WTC11 (cell line): ENCODE measurements at regions not wholly inside any gene's neighbourhood (a gene's known extent, or its start where the extent isn't known, plus 50 kb on each side); places are given as distances from the start of the nearest gene placed in this dataset.

Experiments
- ATAC-seq: fragments of 200-7000 bp; cut with Tn5 transposase; 2 replicates; pipeline ENCODE4 v1.10.0; 2021; ENCODE audit warnings: mild to moderate bottlenecking, moderate library complexity
- CTCF ChIA-PET: fragments of 300-600 bp; sonication (Branson Sonifier 250); formaldehyde crosslinking; loops from one replicate; lab custom pipeline; 2021; ENCODE audit warnings: antibody characterized with exemption; lab: Charles Lee
- POLR2A ChIA-PET: fragments of 350-600 bp; sonication (Branson Sonifier 250); formaldehyde crosslinking; loops from one replicate; lab custom pipeline; 2021; ENCODE audit warnings: antibody characterized with exemption; lab: Charles Lee
- DNase-seq: peaks from one replicate; pipeline ENCODE4 v3.0.0; 2021; ENCODE audit warnings: low spot score
- H3K27ac Mint-ChIP-seq: 2 replicates; pipeline ENCODE4 v1.8.0; 2021; ENCODE audit warnings: mixed read lengths
- H3K27me3 Mint-ChIP-seq: 2 replicates; pipeline ENCODE4 v1.8.0; 2021; ENCODE audit warnings: low read depth, mild to moderate bottlenecking, moderate library complexity, mixed read lengths
- H3K36me3 Mint-ChIP-seq: 2 replicates; pipeline ENCODE4 v1.8.0; 2021; ENCODE audit warnings: mixed read lengths
- H3K4me1 Mint-ChIP-seq: 2 replicates; pipeline ENCODE4 v1.8.0; 2022; ENCODE audit warnings: mixed read lengths
- H3K4me3 Mint-ChIP-seq: 2 replicates; pipeline ENCODE4 v1.8.0; 2021; ENCODE audit warnings: mild to moderate bottlenecking, moderate library complexity, mixed read lengths
- H3K9me3 Mint-ChIP-seq: 2 replicates; pipeline ENCODE4 v1.8.0; 2021; ENCODE audit warnings: mixed read lengths
- JUN ChIP-seq: sonication (generic); formaldehyde crosslinking; IDR thresholded peaks from 2 replicates; pipeline ENCODE4 v1.8.0; 2023; ENCODE audit warnings: mild to moderate bottlenecking, missing genetic modification reagents
- SMAD4 ChIP-seq: sonication (generic); formaldehyde crosslinking; IDR thresholded peaks from 2 replicates; pipeline ENCODE4 v1.8.0; 2022; ENCODE audit warnings: mild to moderate bottlenecking, missing genetic modification reagents
- TEAD1 ChIP-seq: sonication (generic); formaldehyde crosslinking; IDR thresholded peaks from 2 replicates; pipeline ENCODE4 v1.8.0; 2022; ENCODE audit warnings: mild to moderate bottlenecking, missing genetic modification reagents
- ZNF671 ChIP-seq: fragments of 250-450 bp; sonication (Bioruptor Pico); IDR thresholded peaks from 2 replicates; pipeline ENCODE4 v1.8.0; 2021; ENCODE audit warnings: mild to moderate bottlenecking
- TF ChIP-seq, protein P1 (sequence below): sonication (generic); formaldehyde crosslinking; IDR thresholded peaks from 2 replicates; pipeline ENCODE4 v1.8.0; 2023; ENCODE audit warnings: mild to moderate bottlenecking, missing genetic modification reagents
- TF ChIP-seq, protein P2 (sequence below): sonication (generic); formaldehyde crosslinking; IDR thresholded peaks from 2 replicates; pipeline ENCODE4 v1.8.0; 2022; ENCODE audit warnings: missing genetic modification reagents
- TF ChIP-seq, protein P3 (sequence below): sonication (generic); formaldehyde crosslinking; IDR thresholded peaks from 2 replicates; pipeline ENCODE4 v1.8.1; 2022; ENCODE audit warnings: missing genetic modification reagents, borderline replicate concordance
- TF ChIP-seq, protein P4 (sequence below): sonication (generic); formaldehyde crosslinking; IDR thresholded peaks from 2 replicates; pipeline ENCODE4 v1.8.0; 2023; ENCODE audit warnings: missing genetic modification reagents, mild to moderate bottlenecking, borderline replicate concordance
- TF ChIP-seq, protein P5 (sequence below): sonication (generic); formaldehyde crosslinking; IDR thresholded peaks from 2 replicates; pipeline ENCODE4 v1.8.1; 2022; ENCODE audit warnings: low read depth, mild to moderate bottlenecking, moderate library complexity, missing genetic modification reagents, borderline replicate concordance
- TF ChIP-seq, protein P6 (sequence below): sonication (generic); formaldehyde crosslinking; IDR thresholded peaks from 2 replicates; pipeline ENCODE4 v1.8.1; 2023; ENCODE audit warnings: mild to moderate bottlenecking, missing genetic modification reagents, borderline replicate concordance
- TF ChIP-seq, protein P7 (sequence below): fragments of 250-450 bp; sonication (Bioruptor Pico); IDR thresholded peaks from 2 replicates; pipeline ENCODE4 v1.9.0; 2021; ENCODE audit warnings: mild to moderate bottlenecking
- TF ChIP-seq, protein P8 (sequence below): sonication (generic); formaldehyde crosslinking; IDR thresholded peaks from 2 replicates; pipeline ENCODE4 v1.8.0; 2023; ENCODE audit warnings: missing genetic modification reagents

DNA sequence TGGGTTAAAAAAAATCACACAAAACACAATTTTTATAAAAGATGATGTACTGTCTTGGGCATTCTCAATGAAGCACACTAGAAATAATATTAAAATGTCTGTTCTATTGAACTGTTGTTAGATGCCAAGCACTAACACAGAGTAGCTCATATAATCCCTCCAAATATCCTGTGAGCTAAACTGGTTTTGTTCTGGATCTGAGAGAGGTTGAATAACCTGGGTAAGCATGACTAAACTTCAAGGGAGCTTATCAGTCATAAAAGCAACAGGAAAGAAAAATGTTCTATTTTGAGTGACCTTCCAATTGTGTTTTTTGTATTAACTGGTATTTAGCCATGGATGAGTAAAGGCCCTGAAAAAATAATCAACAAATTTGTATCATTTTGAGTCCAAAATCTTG is 175.3 kb downstream of the SMC2 start (continued):
- TF ChIP-seq JUN (CRISPR knock-in tag) (no peak), TEAD1 (CRISPR knock-in tag) (no peak), SMAD4 (CRISPR knock-in tag) (no peak)
- TF ChIP-seq, protein P1, sequence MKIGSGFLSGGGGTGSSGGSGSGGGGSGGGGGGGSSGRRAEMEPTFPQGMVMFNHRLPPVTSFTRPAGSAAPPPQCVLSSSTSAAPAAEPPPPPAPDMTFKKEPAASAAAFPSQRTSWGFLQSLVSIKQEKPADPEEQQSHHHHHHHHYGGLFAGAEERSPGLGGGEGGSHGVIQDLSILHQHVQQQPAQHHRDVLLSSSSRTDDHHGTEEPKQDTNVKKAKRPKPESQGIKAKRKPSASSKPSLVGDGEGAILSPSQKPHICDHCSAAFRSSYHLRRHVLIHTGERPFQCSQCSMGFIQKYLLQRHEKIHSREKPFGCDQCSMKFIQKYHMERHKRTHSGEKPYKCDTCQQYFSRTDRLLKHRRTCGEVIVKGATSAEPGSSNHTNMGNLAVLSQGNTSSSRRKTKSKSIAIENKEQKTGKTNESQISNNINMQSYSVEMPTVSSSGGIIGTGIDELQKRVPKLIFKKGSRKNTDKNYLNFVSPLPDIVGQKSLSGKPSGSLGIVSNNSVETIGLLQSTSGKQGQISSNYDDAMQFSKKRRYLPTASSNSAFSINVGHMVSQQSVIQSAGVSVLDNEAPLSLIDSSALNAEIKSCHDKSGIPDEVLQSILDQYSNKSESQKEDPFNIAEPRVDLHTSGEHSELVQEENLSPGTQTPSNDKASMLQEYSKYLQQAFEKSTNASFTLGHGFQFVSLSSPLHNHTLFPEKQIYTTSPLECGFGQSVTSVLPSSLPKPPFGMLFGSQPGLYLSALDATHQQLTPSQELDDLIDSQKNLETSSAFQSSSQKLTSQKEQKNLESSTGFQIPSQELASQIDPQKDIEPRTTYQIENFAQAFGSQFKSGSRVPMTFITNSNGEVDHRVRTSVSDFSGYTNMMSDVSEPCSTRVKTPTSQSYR, result no peak
- TF ChIP-seq, protein P2, sequence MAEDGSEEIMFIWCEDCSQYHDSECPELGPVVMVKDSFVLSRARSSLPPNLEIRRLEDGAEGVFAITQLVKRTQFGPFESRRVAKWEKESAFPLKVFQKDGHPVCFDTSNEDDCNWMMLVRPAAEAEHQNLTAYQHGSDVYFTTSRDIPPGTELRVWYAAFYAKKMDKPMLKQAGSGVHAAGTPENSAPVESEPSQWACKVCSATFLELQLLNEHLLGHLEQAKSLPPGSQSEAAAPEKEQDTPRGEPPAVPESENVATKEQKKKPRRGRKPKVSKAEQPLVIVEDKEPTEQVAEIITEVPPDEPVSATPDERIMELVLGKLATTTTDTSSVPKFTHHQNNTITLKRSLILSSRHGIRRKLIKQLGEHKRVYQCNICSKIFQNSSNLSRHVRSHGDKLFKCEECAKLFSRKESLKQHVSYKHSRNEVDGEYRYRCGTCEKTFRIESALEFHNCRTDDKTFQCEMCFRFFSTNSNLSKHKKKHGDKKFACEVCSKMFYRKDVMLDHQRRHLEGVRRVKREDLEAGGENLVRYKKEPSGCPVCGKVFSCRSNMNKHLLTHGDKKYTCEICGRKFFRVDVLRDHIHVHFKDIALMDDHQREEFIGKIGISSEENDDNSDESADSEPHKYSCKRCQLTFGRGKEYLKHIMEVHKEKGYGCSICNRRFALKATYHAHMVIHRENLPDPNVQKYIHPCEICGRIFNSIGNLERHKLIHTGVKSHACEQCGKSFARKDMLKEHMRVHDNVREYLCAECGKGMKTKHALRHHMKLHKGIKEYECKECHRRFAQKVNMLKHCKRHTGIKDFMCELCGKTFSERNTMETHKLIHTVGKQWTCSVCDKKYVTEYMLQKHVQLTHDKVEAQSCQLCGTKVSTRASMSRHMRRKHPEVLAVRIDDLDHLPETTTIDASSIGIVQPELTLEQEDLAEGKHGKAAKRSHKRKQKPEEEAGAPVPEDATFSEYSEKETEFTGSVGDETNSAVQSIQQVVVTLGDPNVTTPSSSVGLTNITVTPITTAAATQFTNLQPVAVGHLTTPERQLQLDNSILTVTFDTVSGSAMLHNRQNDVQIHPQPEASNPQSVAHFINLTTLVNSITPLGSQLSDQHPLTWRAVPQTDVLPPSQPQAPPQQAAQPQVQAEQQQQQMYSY (CRISPR knock-in tag), result no peak
- TF ChIP-seq, protein P3, sequence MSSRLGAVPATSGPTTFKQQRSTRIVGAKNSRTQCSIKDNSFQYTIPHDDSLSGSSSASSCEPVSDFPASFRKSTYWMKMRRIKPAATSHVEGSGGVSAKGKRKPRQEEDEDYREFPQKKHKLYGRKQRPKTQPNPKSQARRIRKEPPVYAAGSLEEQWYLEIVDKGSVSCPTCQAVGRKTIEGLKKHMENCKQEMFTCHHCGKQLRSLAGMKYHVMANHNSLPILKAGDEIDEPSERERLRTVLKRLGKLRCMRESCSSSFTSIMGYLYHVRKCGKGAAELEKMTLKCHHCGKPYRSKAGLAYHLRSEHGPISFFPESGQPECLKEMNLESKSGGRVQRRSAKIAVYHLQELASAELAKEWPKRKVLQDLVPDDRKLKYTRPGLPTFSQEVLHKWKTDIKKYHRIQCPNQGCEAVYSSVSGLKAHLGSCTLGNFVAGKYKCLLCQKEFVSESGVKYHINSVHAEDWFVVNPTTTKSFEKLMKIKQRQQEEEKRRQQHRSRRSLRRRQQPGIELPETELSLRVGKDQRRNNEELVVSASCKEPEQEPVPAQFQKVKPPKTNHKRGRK, result no peak
- TF ChIP-seq, protein P4, sequence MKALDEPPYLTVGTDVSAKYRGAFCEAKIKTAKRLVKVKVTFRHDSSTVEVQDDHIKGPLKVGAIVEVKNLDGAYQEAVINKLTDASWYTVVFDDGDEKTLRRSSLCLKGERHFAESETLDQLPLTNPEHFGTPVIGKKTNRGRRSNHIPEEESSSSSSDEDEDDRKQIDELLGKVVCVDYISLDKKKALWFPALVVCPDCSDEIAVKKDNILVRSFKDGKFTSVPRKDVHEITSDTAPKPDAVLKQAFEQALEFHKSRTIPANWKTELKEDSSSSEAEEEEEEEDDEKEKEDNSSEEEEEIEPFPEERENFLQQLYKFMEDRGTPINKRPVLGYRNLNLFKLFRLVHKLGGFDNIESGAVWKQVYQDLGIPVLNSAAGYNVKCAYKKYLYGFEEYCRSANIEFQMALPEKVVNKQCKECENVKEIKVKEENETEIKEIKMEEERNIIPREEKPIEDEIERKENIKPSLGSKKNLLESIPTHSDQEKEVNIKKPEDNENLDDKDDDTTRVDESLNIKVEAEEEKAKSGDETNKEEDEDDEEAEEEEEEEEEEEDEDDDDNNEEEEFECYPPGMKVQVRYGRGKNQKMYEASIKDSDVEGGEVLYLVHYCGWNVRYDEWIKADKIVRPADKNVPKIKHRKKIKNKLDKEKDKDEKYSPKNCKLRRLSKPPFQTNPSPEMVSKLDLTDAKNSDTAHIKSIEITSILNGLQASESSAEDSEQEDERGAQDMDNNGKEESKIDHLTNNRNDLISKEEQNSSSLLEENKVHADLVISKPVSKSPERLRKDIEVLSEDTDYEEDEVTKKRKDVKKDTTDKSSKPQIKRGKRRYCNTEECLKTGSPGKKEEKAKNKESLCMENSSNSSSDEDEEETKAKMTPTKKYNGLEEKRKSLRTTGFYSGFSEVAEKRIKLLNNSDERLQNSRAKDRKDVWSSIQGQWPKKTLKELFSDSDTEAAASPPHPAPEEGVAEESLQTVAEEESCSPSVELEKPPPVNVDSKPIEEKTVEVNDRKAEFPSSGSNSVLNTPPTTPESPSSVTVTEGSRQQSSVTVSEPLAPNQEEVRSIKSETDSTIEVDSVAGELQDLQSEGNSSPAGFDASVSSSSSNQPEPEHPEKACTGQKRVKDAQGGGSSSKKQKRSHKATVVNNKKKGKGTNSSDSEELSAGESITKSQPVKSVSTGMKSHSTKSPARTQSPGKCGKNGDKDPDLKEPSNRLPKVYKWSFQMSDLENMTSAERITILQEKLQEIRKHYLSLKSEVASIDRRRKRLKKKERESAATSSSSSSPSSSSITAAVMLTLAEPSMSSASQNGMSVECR (CRISPR knock-in tag), result no peak

DNA sequence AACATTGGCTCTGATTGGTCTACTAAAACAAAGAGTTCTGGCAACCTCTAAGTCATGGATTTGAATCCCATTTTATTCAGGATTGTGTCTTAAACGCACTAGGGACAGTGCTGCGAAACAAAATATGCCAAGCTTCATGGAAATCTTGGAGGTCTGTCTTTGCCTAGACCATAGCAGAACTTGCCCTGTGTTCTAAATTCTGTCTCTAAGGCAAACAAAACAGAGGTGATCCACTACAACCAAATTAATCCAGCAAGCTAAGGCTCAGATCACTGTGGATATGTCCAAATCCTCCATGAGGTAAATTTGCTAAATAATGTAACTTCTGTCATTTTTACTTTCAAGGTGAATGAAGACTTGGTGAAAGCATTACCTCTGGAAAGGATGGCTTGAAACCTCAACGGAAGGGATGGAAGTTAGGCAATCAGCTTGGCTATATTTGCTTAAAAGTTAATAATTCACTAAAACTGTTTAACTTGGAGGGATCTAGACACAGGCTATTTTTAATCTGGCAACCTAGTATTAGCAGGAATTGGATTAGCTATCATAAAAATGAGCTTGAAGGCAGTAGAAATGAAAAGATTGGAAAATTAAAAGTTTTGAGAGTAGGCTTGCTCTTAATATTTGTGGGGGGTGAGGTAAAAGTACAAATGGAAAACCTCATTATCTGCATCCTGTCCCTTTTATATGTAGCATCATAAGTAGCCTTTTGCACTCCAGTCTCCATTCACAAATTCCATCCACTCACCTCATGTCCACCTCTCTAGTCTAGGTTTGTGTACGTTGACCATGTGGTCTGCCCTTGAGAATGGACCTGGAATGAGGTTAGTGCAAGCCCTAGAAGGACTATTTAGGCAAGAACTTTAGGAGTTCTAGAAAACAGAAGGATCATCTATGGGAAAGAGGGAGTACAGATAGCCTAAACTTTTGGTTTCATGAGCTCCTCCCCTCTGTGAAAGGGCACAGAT is 176.2 kb downstream of the SMC2 start:
- no peak overlapping the region for H3K27ac Mint-ChIP-seq
- DNase-seq (no peak), ATAC-seq (no peak)
- no peaks in the 10 kb centered on the region for H3K27me3 Mint-ChIP-seq
- peaks cover 6% of the 10 kb centered on the region; the same call in 1 of the 2 replicates for H3K36me3 Mint-ChIP-seq
- H3K9me3 Mint-ChIP-seq, result peaks cover 28% of the 10 kb centered on the region
- no peak overlapping the region for H3K4me3 Mint-ChIP-seq
- CTCF ChIA-PET, result no interaction called here
- POLR2A ChIA-PET, result no interaction called here
- H3K4me1 Mint-ChIP-seq, result peaks cover 18% of the 10 kb centered on the region
- TF ChIP-seq, protein P5, sequence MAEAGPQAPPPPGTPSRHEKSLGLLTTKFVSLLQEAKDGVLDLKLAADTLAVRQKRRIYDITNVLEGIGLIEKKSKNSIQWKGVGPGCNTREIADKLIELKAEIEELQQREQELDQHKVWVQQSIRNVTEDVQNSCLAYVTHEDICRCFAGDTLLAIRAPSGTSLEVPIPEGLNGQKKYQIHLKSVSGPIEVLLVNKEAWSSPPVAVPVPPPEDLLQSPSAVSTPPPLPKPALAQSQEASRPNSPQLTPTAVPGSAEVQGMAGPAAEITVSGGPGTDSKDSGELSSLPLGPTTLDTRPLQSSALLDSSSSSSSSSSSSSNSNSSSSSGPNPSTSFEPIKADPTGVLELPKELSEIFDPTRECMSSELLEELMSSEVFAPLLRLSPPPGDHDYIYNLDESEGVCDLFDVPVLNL (CRISPR knock-in tag), result no peak
- no peak for TF ChIP-seq ZNF671 (CRISPR knock-in tag)
- TF ChIP-seq, protein P6, sequence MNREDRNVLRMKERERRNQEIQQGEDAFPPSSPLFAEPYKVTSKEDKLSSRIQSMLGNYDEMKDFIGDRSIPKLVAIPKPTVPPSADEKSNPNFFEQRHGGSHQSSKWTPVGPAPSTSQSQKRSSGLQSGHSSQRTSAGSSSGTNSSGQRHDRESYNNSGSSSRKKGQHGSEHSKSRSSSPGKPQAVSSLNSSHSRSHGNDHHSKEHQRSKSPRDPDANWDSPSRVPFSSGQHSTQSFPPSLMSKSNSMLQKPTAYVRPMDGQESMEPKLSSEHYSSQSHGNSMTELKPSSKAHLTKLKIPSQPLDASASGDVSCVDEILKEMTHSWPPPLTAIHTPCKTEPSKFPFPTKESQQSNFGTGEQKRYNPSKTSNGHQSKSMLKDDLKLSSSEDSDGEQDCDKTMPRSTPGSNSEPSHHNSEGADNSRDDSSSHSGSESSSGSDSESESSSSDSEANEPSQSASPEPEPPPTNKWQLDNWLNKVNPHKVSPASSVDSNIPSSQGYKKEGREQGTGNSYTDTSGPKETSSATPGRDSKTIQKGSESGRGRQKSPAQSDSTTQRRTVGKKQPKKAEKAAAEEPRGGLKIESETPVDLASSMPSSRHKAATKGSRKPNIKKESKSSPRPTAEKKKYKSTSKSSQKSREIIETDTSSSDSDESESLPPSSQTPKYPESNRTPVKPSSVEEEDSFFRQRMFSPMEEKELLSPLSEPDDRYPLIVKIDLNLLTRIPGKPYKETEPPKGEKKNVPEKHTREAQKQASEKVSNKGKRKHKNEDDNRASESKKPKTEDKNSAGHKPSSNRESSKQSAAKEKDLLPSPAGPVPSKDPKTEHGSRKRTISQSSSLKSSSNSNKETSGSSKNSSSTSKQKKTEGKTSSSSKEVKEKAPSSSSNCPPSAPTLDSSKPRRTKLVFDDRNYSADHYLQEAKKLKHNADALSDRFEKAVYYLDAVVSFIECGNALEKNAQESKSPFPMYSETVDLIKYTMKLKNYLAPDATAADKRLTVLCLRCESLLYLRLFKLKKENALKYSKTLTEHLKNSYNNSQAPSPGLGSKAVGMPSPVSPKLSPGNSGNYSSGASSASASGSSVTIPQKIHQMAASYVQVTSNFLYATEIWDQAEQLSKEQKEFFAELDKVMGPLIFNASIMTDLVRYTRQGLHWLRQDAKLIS (CRISPR knock-in tag), result no peak
- TF ChIP-seq, protein P7, sequence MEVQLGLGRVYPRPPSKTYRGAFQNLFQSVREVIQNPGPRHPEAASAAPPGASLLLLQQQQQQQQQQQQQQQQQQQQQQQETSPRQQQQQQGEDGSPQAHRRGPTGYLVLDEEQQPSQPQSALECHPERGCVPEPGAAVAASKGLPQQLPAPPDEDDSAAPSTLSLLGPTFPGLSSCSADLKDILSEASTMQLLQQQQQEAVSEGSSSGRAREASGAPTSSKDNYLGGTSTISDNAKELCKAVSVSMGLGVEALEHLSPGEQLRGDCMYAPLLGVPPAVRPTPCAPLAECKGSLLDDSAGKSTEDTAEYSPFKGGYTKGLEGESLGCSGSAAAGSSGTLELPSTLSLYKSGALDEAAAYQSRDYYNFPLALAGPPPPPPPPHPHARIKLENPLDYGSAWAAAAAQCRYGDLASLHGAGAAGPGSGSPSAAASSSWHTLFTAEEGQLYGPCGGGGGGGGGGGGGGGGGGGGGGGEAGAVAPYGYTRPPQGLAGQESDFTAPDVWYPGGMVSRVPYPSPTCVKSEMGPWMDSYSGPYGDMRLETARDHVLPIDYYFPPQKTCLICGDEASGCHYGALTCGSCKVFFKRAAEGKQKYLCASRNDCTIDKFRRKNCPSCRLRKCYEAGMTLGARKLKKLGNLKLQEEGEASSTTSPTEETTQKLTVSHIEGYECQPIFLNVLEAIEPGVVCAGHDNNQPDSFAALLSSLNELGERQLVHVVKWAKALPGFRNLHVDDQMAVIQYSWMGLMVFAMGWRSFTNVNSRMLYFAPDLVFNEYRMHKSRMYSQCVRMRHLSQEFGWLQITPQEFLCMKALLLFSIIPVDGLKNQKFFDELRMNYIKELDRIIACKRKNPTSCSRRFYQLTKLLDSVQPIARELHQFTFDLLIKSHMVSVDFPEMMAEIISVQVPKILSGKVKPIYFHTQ (CRISPR knock-in tag), result no peak
- TF ChIP-seq, protein P8, sequence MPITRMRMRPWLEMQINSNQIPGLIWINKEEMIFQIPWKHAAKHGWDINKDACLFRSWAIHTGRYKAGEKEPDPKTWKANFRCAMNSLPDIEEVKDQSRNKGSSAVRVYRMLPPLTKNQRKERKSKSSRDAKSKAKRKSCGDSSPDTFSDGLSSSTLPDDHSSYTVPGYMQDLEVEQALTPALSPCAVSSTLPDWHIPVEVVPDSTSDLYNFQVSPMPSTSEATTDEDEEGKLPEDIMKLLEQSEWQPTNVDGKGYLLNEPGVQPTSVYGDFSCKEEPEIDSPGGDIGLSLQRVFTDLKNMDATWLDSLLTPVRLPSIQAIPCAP (CRISPR knock-in tag), result no peak
